Nephron progenitor cell (in vitro differentiated cells): ENCODE measurements at regions not wholly inside any gene's neighbourhood (a gene's known extent, or its start where the extent isn't known, plus 50 kb on each side); places are given as distances from the start of the nearest gene placed in this dataset.

Experiments used
- DNase-seq: peaks from one replicate; pipeline ENCODE4 v3.0.0; 2021
- H3K27ac Mint-ChIP-seq: 2 replicates; pipeline ENCODE4 v1.8.0; 2021; ENCODE audit warnings: mild to moderate bottlenecking, moderate library complexity, mixed read lengths
- H3K27me3 Mint-ChIP-seq: 2 replicates; pipeline ENCODE4 v1.8.0; 2021; ENCODE audit warnings: mild to moderate bottlenecking, low read depth, mixed read lengths; ENCODE audit not compliant: poor library complexity
- H3K36me3 Mint-ChIP-seq: 2 replicates; pipeline ENCODE4 v1.8.0; 2021; ENCODE audit warnings: low read depth, mixed read lengths
- H3K4me1 Mint-ChIP-seq: 2 replicates; pipeline ENCODE4 v1.8.0; 2021; ENCODE audit warnings: mixed read lengths
- H3K4me3 Mint-ChIP-seq: 2 replicates; pipeline ENCODE4 v1.8.0; 2021; ENCODE audit warnings: mild to moderate bottlenecking, moderate library complexity, mixed read lengths
- H3K9me3 Mint-ChIP-seq: 2 replicates; pipeline ENCODE4 v1.8.0; 2021; ENCODE audit warnings: mild to moderate bottlenecking, moderate library complexity, mixed read lengths
- CTCF ChIP-seq: fragments of 200-600 bp; sonication (generic); IDR thresholded peaks from 2 replicates; pipeline ENCODE4 v1.5.0; 2021; ENCODE audit warnings: antibody characterized with exemption

GRCh38 chr5:72760259-72760658 is 56.2 kb upstream of the TNPO1 start:
- H3K9me3 Mint-ChIP-seq: peaks cover 3% of the 10 kb centered on the region
- H3K36me3 Mint-ChIP-seq: no peaks in the 10 kb centered on the region
- H3K4me1 Mint-ChIP-seq: no peaks in the 10 kb centered on the region
- H3K27me3 Mint-ChIP-seq: peaks cover 12% of the 10 kb centered on the region
- no peak for TF ChIP-seq CTCF
- H3K27ac Mint-ChIP-seq: no peak overlapping the region
- DNase-seq: no peak
- no peak overlapping the region for H3K4me3 Mint-ChIP-seq

- H3K9me3 Mint-ChIP-seq: peaks cover 5% of the 10 kb centered on the region
- H3K27me3 Mint-ChIP-seq: no peaks in the 10 kb centered on the region
- H3K36me3 Mint-ChIP-seq: peaks cover 1% of the 10 kb centered on the region
- peaks cover 4% of the 10 kb centered on the region for H3K4me1 Mint-ChIP-seq
- H3K27ac Mint-ChIP-seq: no peak overlapping the region
- TF ChIP-seq CTCF: no peak
- no peak for DNase-seq
- no peak overlapping the region for H3K4me3 Mint-ChIP-seq
These were observed 63.6 kb upstream of the TNPO1 start for GRCh38 chr5:72752909-72753308.

- no peak for DNase-seq
- peaks cover 5% of the 10 kb centered on the region for H3K36me3 Mint-ChIP-seq
- H3K27me3 Mint-ChIP-seq: no peaks in the 10 kb centered on the region
- no peak overlapping the region for H3K27ac Mint-ChIP-seq
- H3K9me3 Mint-ChIP-seq: peaks cover 8% of the 10 kb centered on the region
- no peak overlapping the region for H3K4me3 Mint-ChIP-seq
- H3K4me1 Mint-ChIP-seq: peaks cover 4% of the 10 kb centered on the region
- TF ChIP-seq CTCF: no peak
These were observed 67.0 kb upstream of the TNPO1 start for GRCh38 chr5:72749362-72749997.

GRCh38 chr5:72747826-72748225 is 68.6 kb upstream of the TNPO1 start:
- DNase-seq: no peak
- Mint-ChIP-seq H3K4me1 (no peaks in the 10 kb centered on the region), H3K27ac (no peak overlapping the region), H3K36me3 (peaks cover 5% of the 10 kb centered on the region), H3K9me3 (peaks cover 8% of the 10 kb centered on the region), H3K27me3 (no peaks in the 10 kb centered on the region), H3K4me3 (no peak overlapping the region)
- no peak for TF ChIP-seq CTCF

GRCh38 chr5:72746736-72747135 is 69.7 kb upstream of the TNPO1 start:
- Mint-ChIP-seq H3K4me1 (no peaks in the 10 kb centered on the region), H3K4me3 (no peak overlapping the region), H3K27me3 (no peaks in the 10 kb centered on the region), H3K36me3 (peaks cover 5% of the 10 kb centered on the region), H3K27ac (no peak overlapping the region), H3K9me3 (peaks cover 8% of the 10 kb centered on the region)
- TF ChIP-seq CTCF: no peak
- no peak for DNase-seq

GRCh38 chr5:72744136-72744535 is 72.3 kb upstream of the TNPO1 start:
- DNase-seq: no peak
- Mint-ChIP-seq H3K27me3 (no peaks in the 10 kb centered on the region), H3K4me3 (no peak overlapping the region), H3K36me3 (peaks cover 5% of the 10 kb centered on the region), H3K27ac (no peak overlapping the region), H3K4me1 (no peaks in the 10 kb centered on the region), H3K9me3 (peaks cover 8% of the 10 kb centered on the region)
- TF ChIP-seq CTCF: no peak
